Right lobe of liver (tissue), 6 donors: ENCODE measurements at regions not wholly inside any gene's neighbourhood (a gene's known extent, or its start where the extent isn't known, plus 50 kb on each side); places are given as distances from the start of the nearest gene placed in this dataset.

Experiments
- ATAC-seq, 4 donors: fragments of 200-7000 bp; cut with Tn5 transposase; one replicate each; pipeline ENCODE4 v1.9.1; 2020; ENCODE audit warnings: mild to moderate bottlenecking in 4 of 4, moderate library complexity in 4 of 4
- DNase-seq, 3 donors: peaks; one replicate each; pipeline ENCODE4 v3.0.0-alpha.2; 2020
- H3K27ac ChIP-seq, 3 donors: fragments of 200-600 bp; one replicate each; pipeline ENCODE4 v1.8.0; 2022
- H3K27me3 ChIP-seq, 2 donors: fragments of 200-600 bp; one replicate each; pipeline ENCODE4 v1.8.0; 2022
- H3K36me3 ChIP-seq, 4 donors: fragments of 200-600 bp; sonication (generic) in 1 of 4; one replicate each; pipeline versions ENCODE4 v1.5.1 to v1.8.0; 2017 to 2022; ENCODE audit warnings: control low read depth in 1 of 4
- H3K4me1 ChIP-seq, 4 donors: fragments of 200-600 bp; sonication (generic) in 1 of 4; one replicate each; pipeline versions ENCODE4 v1.5.1 to v1.8.0; 2017 to 2022; ENCODE audit warnings: control low read depth in 1 of 4
- H3K4me3 ChIP-seq, 3 donors: fragments of 200-600 bp; one replicate each; pipeline ENCODE4 v1.8.0; 2022
- H3K9me3 ChIP-seq, 4 donors: fragments of 200-600 bp; sonication (generic) in 1 of 4; one replicate each; pipeline versions ENCODE4 v1.5.1 to v1.8.0; 2017 to 2022; ENCODE audit warnings: control low read depth in 1 of 4
- CTCF ChIP-seq, 4 donors: fragments of 200-600 bp in 3 of 4; fragments of 450-650 bp in 1 of 4; IDR thresholded peaks; one replicate each; pipeline versions ENCODE4 v1.5.1 to v1.8.0; 2016 to 2022; ENCODE audit warnings: antibody characterized with exemption in 4 of 4, mild to moderate bottlenecking in 2 of 4
- POLR2A ChIP-seq: fragments of 450-650 bp; IDR thresholded peaks from one replicate; pipeline ENCODE4 v1.6.1; 2017; ENCODE audit warnings: antibody characterized with exemption, mild to moderate bottlenecking
- WGBS: methylation state at CpG from one replicate; pipeline ENCODE4 v1.1.6; 2018; ENCODE audit warnings: low coverage, low lambda C conversion rate; ENCODE audit not compliant: insufficient coverage; ENCODE audit errors: missing lambda C conversion rate; 5-methylcytosine and 5-hydroxymethylcytosine counted together
- intact Hi-C, 2 donors: fragments of 100-400 bp; cut with DNase I; formaldehyde crosslinking; loops; one replicate each; pipeline versions ENCODE4 v1.11.2 to v1.14.1; 2022
- donor health status: DM: no; HTN: yes; CAD: no.
- donor health status: DM: no; HTN: no; CAD: no.
- donor health status: DM: no; HTN: no; CAD: no.
- donor health status: DM: no; HTN: yes; CAD: no.
- donor health status: DM: no; HTN: yes; CAD: no.

- Histone ChIP-seq H3K4me1 (peaks cover 0 to 20% (median 3%) of the 10 kb centered on the region in 4 donors), H3K9me3 (no peaks in the 10 kb centered on the region), H3K4me3 (peak overlapping the region in 2 of 3 donors; percentile 13 to 44), H3K27me3 (no peaks in the 10 kb centered on the region), H3K36me3 (no peaks in the 10 kb centered on the region), H3K27ac (peak overlapping the region; percentile 25 to 89 (median 37))
- ATAC-seq (peak; percentile 67 to 78 (median 76)), DNase-seq (no peak)
- WGBS, result 47% methylated on average over 2 of the region's 7 CpGs
- TF ChIP-seq POLR2A (no peak), CTCF (IDR thresholded peaks at IDR 0.05) (no peak)
- intact Hi-C loops, result no loop called here
Observed at GRCh38 chr6:25165177-25165576, 114.0 kb upstream of the CARMIL1 start.

GRCh38 chr6:25165800-25166199 is 113.4 kb upstream of the CARMIL1 start:
- no peak for TF ChIP-seq POLR2A
- TF ChIP-seq CTCF (IDR thresholded peaks at IDR 0.05), result no peak
- peak overlapping the region in 2 of 3 donors; percentile 13 to 44 for H3K4me3 ChIP-seq
- ATAC-seq (peak in 2 of 4 donors; percentile 36 to 70), DNase-seq (no peak)
- peak overlapping the region; percentile 19 to 89 (median 37) for H3K27ac ChIP-seq
- no peaks in the 10 kb centered on the region for H3K36me3 ChIP-seq
- 86% methylated on average over 1 of the region's 1 CpG for WGBS
- peaks cover 0 to 26% (median 6%) of the 10 kb centered on the region in 4 donors for H3K4me1 ChIP-seq
- no peaks in the 10 kb centered on the region for H3K9me3 ChIP-seq
- intact Hi-C loops, result no loop called here
- H3K27me3 ChIP-seq, result no peaks in the 10 kb centered on the region

GRCh38 chr6:25166955-25167748 is 112.0 kb upstream of the CARMIL1 start:
- Histone ChIP-seq H3K4me1 (peaks cover 0 to 29% (median 6%) of the 10 kb centered on the region in 4 donors), H3K27ac (peak overlapping the region in 1 of 3 donors; percentile 4)
- ATAC-seq, result peak in 1 of 4 donors; percentile 7

GRCh38 chr6:25167961-25168360 is 111.2 kb upstream of the CARMIL1 start:
- intact Hi-C loops, result no loop called here
- DNase-seq (no peak), ATAC-seq (no peak)
- H3K9me3 ChIP-seq, result no peaks in the 10 kb centered on the region
- no peak overlapping the region for H3K4me3 ChIP-seq
- H3K4me1 ChIP-seq, result peaks cover 0 to 29% (median 6%) of the 10 kb centered on the region in 4 donors
- TF ChIP-seq POLR2A, result no peak
- TF ChIP-seq CTCF (IDR thresholded peaks at IDR 0.05), result no peak
- H3K27me3 ChIP-seq, result no peaks in the 10 kb centered on the region
- H3K27ac ChIP-seq, result no peak overlapping the region
- 46% methylated on average over 1 of the region's 1 CpG for WGBS
- H3K36me3 ChIP-seq, result no peaks in the 10 kb centered on the region

More at GRCh38 chr6:25166955-25167748, 112.0 kb upstream of the CARMIL1 start:
- H3K36me3 ChIP-seq, result no peaks in the 10 kb centered on the region
- TF ChIP-seq POLR2A (no peak), CTCF (IDR thresholded peaks at IDR 0.05) (no peak)
- DNase-seq, result no peak
- H3K9me3 ChIP-seq, result no peaks in the 10 kb centered on the region
- H3K27me3 ChIP-seq, result no peaks in the 10 kb centered on the region
- H3K4me3 ChIP-seq, result no peak overlapping the region
- intact Hi-C loops, result no loop called here
- 50% methylated on average over 6 of the region's 6 CpGs for WGBS
